Gastroesophageal sphincter (tissue), 4 donors: ENCODE measurements at regions not wholly inside any gene's neighbourhood (a gene's known extent, or its start where the extent isn't known, plus 50 kb on each side); places are given as distances from the start of the nearest gene placed in this dataset.
A peak's percentile ranks its signal among the peaks of the same experiment; 100 is the strongest.

Experiments
- ATAC-seq: fragments of 150-250 bp; one replicate; pipeline ENCODE4 v1.9.1; 2016; ENCODE audit warnings: mild to moderate bottlenecking, moderate library complexity
- H3K27ac ChIP-seq, 4 donors: fragments of 200-600 bp; sonication (generic) in 3 of 4; 1 replicate in 3 of 4; 2 replicates in 1 of 4; pipeline ENCODE4 v1.5.1; 2016 to 2019
- H3K27me3 ChIP-seq: fragments of 200-600 bp; sonication (generic); one replicate; pipeline ENCODE4 v1.5.1; 2019
- H3K36me3 ChIP-seq, 2 donors: fragments of 200-600 bp; sonication (generic); one replicate each; pipeline ENCODE4 v1.5.1; 2019; ENCODE audit warnings: control low read depth in 1 of 2
- H3K4me1 ChIP-seq, 3 donors: fragments of 200-600 bp; sonication (generic); 1 replicate in 2 of 3; 2 replicates in 1 of 3; pipeline ENCODE4 v1.5.1; 2016 to 2019; ENCODE audit warnings: control low read depth in 2 of 3
- H3K4me3 ChIP-seq, 2 donors: fragments of 200-600 bp; sonication (generic); one replicate each; pipeline ENCODE4 v1.5.1; 2019; ENCODE audit warnings: mild to moderate bottlenecking in 1 of 2, moderate library complexity in 1 of 2
- H3K9me3 ChIP-seq, 3 donors: fragments of 200-600 bp; sonication (generic); one replicate each; pipeline ENCODE4 v1.5.1; 2017 to 2019; ENCODE audit warnings: control low read depth in 2 of 3
- CTCF ChIP-seq, 4 experiments: fragments of 200-600 bp in 2 of 4; fragments of 450-650 bp in 2 of 4; sonication (generic) in 1 of 4; IDR thresholded peaks; one replicate each; pipeline ENCODE4 v1.5.1; 2017 to 2019; ENCODE audit warnings: antibody characterized with exemption in 4 of 4, mild to moderate bottlenecking in 2 of 4, moderate library complexity in 2 of 4
- EP300 ChIP-seq: sonication (generic); formaldehyde crosslinking; IDR thresholded peaks from one replicate; pipeline ENCODE4 v1.6.1; 2017; ENCODE audit warnings: antibody characterized with exemption, mild to moderate bottlenecking
- POLR2A ChIP-seq, 2 donors: fragments of 450-650 bp; IDR thresholded peaks; one replicate each; pipeline ENCODE4 v1.6.1; 2017; ENCODE audit warnings: antibody characterized with exemption in 2 of 2, mild to moderate bottlenecking in 2 of 2, moderate library complexity in 1 of 2
- POLR2AphosphoS5 ChIP-seq: sonication (generic); formaldehyde crosslinking; IDR thresholded peaks from one replicate; pipeline ENCODE4 v1.6.1; 2017; ENCODE audit warnings: antibody characterized with exemption
- WGBS, 2 donors: methylation state at CpG; one replicate each; pipeline ENCODE4 v1.1.5; 2018; ENCODE audit warnings: low coverage in 1 of 2; 5-methylcytosine and 5-hydroxymethylcytosine counted together

DNA sequence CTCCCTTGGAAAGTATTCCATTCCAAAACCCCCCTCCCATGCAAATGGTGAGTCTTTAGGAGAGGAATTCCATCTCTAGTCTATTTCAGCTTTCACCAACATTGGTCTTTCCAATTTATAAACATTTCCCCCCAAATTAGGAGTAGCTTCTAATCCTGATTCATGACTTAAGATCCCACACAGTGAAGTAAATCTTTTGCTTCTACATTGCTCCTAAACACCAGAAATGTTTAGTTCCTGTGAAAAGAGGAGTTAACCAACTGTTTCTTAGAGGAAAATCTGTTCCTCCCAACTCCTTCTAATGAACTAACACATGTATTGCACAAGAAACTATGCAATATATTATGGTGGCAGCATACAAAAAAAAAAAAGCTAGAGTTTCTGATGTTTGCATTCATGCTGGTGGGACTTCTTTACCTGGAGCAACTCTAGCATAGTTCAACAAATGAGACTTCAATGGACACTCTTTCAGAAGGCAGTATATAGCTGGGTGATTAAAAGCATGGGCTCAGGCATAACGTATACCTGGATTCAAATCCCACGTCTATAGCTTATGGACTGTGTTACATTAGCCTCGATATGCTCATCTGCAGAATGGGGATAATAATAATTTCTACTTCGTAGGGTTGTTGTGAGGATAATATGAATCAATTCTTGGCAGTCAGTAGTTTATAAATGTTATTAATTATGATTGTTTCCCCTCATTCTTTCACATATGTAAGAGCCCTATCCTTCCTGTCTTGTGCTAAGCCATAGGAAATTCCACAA, 131.6 kb upstream of the TMEM164 start:
- WGBS, 2 donors, result 67 to 72% methylated on average over 3 to 4 of the region's 4 CpGs
- H3K4me3 ChIP-seq, result no peak overlapping the region
- ATAC-seq, result no peak

GRCh38 chrX:109872021-109872732, 130.7 kb upstream of the TMEM164 start:
- 20 to 70% methylated on average over 2 to 3 of the region's 4 CpGs for WGBS, 2 donors
- no peak overlapping the region for H3K27ac ChIP-seq
- H3K27me3 ChIP-seq, result no peaks in the 10 kb centered on the region
- no peaks in the 10 kb centered on the region for H3K9me3 ChIP-seq
- no peak overlapping the region for H3K4me3 ChIP-seq
- H3K4me1 ChIP-seq, result no peaks in the 10 kb centered on the region
- ATAC-seq, result peak; percentile 31
- TF ChIP-seq EP300, result no peak
- peak; percentile 30 for TF ChIP-seq POLR2AphosphoS5
- H3K36me3 ChIP-seq, result no peaks in the 10 kb centered on the region

More for the DNA sequence above, 131.6 kb upstream of the TMEM164 start:
- Histone ChIP-seq H3K27ac (no peak overlapping the region), H3K27me3 (no peaks in the 10 kb centered on the region), H3K9me3 (no peaks in the 10 kb centered on the region), H3K4me1 (no peaks in the 10 kb centered on the region), H3K36me3 (no peaks in the 10 kb centered on the region)
- TF ChIP-seq POLR2A (IDR thresholded peaks at IDR 0.05), result no peak
- no peak for TF ChIP-seq EP300
- TF ChIP-seq CTCF (IDR thresholded peaks at IDR 0.05), result no peak
- TF ChIP-seq POLR2AphosphoS5, result no peak

DNA sequence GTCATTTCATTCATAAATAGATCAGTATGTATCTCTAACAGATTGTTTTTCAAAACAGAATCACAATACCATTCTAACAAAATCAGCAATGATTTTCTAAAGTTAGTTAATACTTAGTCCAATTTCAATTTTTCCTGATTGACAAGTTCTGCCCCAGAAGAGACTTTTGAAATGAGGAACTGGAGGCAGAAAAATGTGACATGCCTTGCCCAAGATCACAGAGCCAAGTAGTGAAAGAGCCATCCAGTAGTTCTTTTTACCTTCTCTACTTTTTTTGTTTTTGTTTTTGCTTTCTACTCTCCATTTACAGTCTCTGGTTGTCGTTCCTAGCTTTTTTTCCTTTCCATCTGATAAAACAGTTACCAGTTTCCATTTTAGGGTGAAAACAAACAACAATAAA, 129.3 kb upstream of the TMEM164 start:
- TF ChIP-seq CTCF (IDR thresholded peaks at IDR 0.05), result no peak

GRCh38 chrX:109873983-109874382, 128.9 kb upstream of the TMEM164 start:
- no peak overlapping the region for H3K27ac ChIP-seq
- no peak for ATAC-seq
- H3K36me3 ChIP-seq, result no peaks in the 10 kb centered on the region
- no peak for TF ChIP-seq EP300
- no peak for TF ChIP-seq POLR2AphosphoS5
- no peak for TF ChIP-seq CTCF (IDR thresholded peaks at IDR 0.05)
- TF ChIP-seq POLR2A (IDR thresholded peaks at IDR 0.05), result no peak
- no peak overlapping the region for H3K4me3 ChIP-seq
- H3K4me1 ChIP-seq, result no peaks in the 10 kb centered on the region
- H3K9me3 ChIP-seq, result no peaks in the 10 kb centered on the region
- WGBS, 2 donors, result 67 to 100% methylated on average over 1 to 2 of the region's 6 CpGs
- H3K27me3 ChIP-seq, result no peaks in the 10 kb centered on the region

More for the DNA sequence above, 129.3 kb upstream of the TMEM164 start:
- H3K27me3 ChIP-seq, result no peaks in the 10 kb centered on the region
- no peak overlapping the region for H3K27ac ChIP-seq
- ATAC-seq, result no peak
- H3K36me3 ChIP-seq, result no peaks in the 10 kb centered on the region
- no peak overlapping the region for H3K4me3 ChIP-seq
- H3K9me3 ChIP-seq, result no peaks in the 10 kb centered on the region
- H3K4me1 ChIP-seq, result no peaks in the 10 kb centered on the region
- 75% methylated on average over 1 of the region's 1 CpG for WGBS, 2 donors

- Histone ChIP-seq H3K27me3 (no peaks in the 10 kb centered on the region), H3K36me3 (no peaks in the 10 kb centered on the region), H3K27ac (no peak overlapping the region), H3K9me3 (no peaks in the 10 kb centered on the region), H3K4me3 (no peak overlapping the region), H3K4me1 (no peaks in the 10 kb centered on the region)
- ATAC-seq, result no peak
- WGBS, 2 donors, result no CpG with 5 or more reads among the region's 2 CpGs
- TF ChIP-seq CTCF (IDR thresholded peaks at IDR 0.05) (no peak), POLR2AphosphoS5 (no peak), EP300 (no peak), POLR2A (IDR thresholded peaks at IDR 0.05) (no peak)
Measured at GRCh38 chrX:109874548-109874947, 128.4 kb upstream of the TMEM164 start.
